Cardiac muscle cell (in vitro differentiated cells and primary cell): ENCODE measurements at regions not wholly inside any gene's neighbourhood (a gene's known extent, or its start where the extent isn't known, plus 50 kb on each side); places are given as distances from the start of the nearest gene placed in this dataset.
"Not testable (repeated sequence)": the region's sequence is repeated elsewhere in the genome, so short reads cannot be mapped to it uniquely, and the experiment has no call there.

Experiments used
- DNase-seq, 2 donors: peaks; one replicate each; pipeline versions ENCODE4 v3.0.0 to v3.0.0-alpha.2; 2010 to 2017; ENCODE audit warnings: low read depth in 1 of 2, low spot score in 1 of 2
- H3K27ac ChIP-seq: fragments of 200-600 bp; sonication (generic); 2 replicates; pipeline ENCODE4 v1.5.1; 2016
- H3K27me3 ChIP-seq: fragments of 200-600 bp; sonication (generic); 2 replicates; pipeline ENCODE4 v1.6.0; 2016; ENCODE audit warnings: control low read depth
- H3K36me3 ChIP-seq: fragments of 200-600 bp; sonication (generic); 2 replicates; pipeline ENCODE4 v1.5.1; 2016; ENCODE audit warnings: control low read depth
- H3K4me1 ChIP-seq: fragments of 200-600 bp; sonication (generic); 2 replicates; pipeline ENCODE4 v1.8.1; 2017; ENCODE audit warnings: low read depth, mild to moderate bottlenecking, mixed run types
- H3K4me3 ChIP-seq: fragments of 200-600 bp; sonication (generic); 2 replicates; pipeline ENCODE4 v1.5.1; 2016; ENCODE audit warnings: mild to moderate bottlenecking
- H3K9me3 ChIP-seq: fragments of 200-600 bp; sonication (generic); 2 replicates; pipeline ENCODE4 v1.5.1; 2017; ENCODE audit warnings: low read depth, mild to moderate bottlenecking, control low read depth
- TF ChIP-seq, protein P1 (sequence below): IDR thresholded peaks from 2 replicates; pipeline ENCODE4 v1.5.1; 2012; ENCODE audit warnings: low read depth, mild to moderate bottlenecking, low read length

DNA sequence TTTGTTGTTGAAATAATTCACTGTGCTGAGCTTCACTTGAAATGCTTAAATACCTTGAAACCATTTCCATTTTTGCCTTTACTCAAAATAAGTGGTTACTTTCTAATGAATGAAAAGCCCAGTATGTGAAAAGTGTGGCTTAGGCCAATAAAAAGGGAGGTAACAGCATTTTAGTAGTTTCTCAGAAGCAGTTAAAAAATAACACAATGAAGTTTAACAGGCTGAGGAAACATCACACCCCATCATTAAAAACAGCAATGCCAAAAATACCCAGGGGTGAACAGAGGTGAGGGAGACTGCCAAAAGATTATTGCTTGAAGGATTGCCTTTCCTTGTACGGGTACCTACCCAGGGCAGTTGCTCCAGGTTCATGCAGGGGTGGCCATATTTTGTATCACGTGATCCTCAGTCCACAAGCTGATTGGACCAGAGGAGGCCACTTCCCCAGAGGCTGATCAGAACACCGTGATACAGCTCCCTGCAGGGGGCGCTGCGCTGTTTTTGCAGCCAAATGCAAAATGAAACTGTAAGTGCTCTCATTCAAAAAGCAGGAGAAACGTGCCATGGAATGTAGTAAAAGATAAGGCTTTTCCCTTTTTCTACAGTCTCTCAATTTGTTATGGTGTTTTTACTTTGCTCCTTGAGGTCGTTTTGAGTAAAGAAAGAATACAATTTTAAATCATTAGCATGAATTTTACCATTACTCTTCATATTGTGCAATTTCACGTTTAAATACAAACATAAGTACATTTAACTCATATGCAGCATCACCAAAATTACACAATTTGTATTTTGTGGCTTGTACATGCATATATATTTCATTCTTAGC is 70.2 kb upstream of the SH3BP4 start:
- peak; percentile 89 to 97 for DNase-seq
- H3K27me3 ChIP-seq = no peaks in the 10 kb centered on the region
- peak overlapping the region; percentile 5 for H3K27ac ChIP-seq
- peaks cover 13% of the 10 kb centered on the region for H3K4me1 ChIP-seq
- no peaks in the 10 kb centered on the region for H3K36me3 ChIP-seq
- H3K4me3 ChIP-seq = no peak overlapping the region
- no peaks in the 10 kb centered on the region for H3K9me3 ChIP-seq
- TF ChIP-seq, protein P1, sequence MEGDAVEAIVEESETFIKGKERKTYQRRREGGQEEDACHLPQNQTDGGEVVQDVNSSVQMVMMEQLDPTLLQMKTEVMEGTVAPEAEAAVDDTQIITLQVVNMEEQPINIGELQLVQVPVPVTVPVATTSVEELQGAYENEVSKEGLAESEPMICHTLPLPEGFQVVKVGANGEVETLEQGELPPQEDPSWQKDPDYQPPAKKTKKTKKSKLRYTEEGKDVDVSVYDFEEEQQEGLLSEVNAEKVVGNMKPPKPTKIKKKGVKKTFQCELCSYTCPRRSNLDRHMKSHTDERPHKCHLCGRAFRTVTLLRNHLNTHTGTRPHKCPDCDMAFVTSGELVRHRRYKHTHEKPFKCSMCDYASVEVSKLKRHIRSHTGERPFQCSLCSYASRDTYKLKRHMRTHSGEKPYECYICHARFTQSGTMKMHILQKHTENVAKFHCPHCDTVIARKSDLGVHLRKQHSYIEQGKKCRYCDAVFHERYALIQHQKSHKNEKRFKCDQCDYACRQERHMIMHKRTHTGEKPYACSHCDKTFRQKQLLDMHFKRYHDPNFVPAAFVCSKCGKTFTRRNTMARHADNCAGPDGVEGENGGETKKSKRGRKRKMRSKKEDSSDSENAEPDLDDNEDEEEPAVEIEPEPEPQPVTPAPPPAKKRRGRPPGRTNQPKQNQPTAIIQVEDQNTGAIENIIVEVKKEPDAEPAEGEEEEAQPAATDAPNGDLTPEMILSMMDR = peak; percentile 91

DNA sequence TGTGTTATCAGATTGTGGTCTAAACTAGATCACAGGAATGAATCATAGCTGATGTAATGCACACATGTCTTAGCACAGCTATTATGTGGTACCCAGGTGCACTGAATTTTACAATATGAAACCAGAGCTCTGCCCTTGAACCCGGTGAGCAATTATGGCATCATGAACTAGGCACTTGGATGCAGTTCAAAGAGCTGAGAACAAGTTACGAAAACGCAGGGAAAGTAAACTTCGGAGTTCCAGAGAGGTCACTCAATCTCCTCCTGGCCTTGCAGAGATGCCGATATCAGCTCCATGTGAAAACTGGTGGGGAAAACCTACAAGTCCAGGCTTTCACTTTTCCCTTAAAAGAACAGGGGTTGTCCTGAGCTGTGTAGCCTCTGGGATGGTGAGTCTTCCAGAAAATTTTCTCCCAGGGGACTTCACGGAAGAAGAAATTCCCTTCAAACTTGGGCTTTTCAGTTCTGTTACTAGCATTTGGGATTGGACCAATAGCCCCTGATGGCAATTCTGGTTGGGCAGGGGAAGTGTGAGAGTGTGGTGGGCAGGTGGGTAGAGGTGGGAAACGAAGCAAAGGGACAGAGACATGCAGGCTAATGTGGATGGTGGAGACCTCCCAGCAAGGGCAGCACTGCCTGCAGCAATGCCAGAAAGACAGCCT is 71.1 kb upstream of the SH3BP4 start:
- Histone ChIP-seq H3K27ac (peak overlapping the region; percentile 5), H3K27me3 (no peaks in the 10 kb centered on the region), H3K9me3 (no peaks in the 10 kb centered on the region), H3K36me3 (no peaks in the 10 kb centered on the region), H3K4me1 (peaks cover 12% of the 10 kb centered on the region), H3K4me3 (no peak overlapping the region)
- TF ChIP-seq, protein P1 = no peak
- DNase-seq = peak in 1 of 2 donors; percentile 63

DNA sequence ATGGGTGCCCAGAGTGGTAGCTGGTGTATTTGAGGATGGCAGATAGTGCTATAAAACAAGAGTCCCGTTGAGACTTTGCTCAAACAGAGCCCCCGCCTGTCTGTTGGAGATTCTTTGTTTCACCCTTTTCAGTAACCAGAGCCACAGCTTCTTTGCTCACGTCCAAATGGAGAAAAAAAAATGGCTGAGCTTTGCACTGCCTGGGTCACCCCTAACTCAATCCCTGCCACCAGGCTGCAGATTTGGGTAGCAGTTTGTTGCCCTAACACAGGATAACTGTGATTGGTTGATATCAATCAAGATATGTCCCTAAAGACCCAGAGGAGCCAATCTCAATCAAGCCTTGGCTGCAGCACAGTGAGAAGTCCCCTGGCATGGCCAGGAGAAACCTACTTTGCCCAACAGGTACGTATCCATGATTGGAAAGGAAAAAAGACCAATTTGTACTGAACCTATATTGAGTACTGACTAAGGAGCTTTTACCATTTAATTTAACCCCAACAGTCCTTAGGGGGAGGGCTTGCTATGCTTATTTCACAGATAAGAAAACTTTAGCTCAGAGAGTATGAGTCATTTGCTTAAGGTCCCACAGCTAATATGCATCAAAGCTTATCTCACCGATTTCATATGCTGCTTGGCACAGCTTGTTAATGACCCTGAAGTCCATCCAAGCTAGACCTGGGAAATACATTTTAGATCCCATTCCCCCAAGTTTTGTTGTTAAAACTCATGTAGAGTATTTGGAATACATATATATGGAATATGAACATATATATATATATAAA is 72.0 kb upstream of the SH3BP4 start:
- DNase-seq = peak in 1 of 2 donors; percentile 70
- no peak overlapping the region for H3K4me3 ChIP-seq
- TF ChIP-seq, protein P1 = no peak
- H3K9me3 ChIP-seq = no peaks in the 10 kb centered on the region
- no peak overlapping the region for H3K27ac ChIP-seq
- no peaks in the 10 kb centered on the region for H3K36me3 ChIP-seq
- H3K27me3 ChIP-seq = no peaks in the 10 kb centered on the region
- peaks cover 4% of the 10 kb centered on the region for H3K4me1 ChIP-seq

DNA sequence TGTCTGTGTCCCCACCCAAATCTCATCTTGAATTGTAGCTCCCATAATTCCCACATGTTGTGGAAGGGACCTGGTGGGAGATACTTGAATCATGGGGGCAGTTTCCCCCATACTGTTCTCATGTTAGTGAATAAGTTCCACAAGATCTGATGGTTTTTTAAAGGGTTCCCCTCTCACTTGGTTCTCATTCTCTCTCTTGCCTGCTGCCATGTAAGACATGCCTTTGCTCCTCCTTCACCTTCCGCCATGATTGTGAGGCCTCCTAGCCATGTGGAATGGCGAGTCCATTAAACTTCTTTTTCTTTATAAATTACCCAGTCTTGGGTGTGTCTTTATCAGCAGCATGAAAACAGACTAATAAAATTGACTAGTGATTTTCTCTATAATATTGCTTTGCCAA is 75.2 kb upstream of the SH3BP4 start:
- H3K27ac ChIP-seq, DNase-seq, H3K4me3 ChIP-seq, H3K27me3 ChIP-seq, H3K9me3 ChIP-seq, H3K4me1 ChIP-seq, H3K36me3 ChIP-seq: not testable (repeated sequence)

DNA sequence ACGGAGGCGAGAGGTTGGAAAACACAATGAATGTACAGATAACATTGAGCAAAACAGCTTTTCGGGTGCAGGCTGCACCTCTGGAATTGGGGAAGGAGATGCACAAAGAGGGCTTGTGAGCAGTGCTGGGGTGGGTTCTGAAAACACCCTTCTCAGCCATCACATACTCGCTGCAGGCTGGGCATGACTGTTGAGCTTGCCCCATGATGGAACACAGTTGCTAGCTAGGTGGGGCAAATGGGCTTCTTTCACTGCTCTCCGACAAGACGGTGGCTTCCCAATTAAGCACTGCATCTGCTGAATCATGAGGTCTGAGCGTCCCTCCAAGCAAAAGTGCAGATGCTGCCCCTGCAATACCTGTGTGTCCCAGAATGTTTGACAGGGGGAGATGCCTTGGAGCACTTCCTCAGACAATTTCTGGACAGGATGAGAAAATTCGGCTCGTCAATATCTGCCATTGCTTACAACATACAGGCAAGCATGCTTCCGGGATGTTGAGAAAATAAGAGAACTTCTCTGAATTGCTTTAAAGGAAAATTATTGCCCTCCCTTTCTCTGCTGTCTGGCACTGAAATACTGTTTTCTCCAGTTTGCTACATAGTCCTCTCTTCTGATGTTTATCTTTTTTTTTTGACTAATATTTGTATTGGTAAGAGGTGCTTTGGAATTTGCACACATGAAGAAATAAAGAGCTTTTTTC is 77.3 kb upstream of the SH3BP4 start:
- TF ChIP-seq, protein P1 = no peak
- H3K36me3 ChIP-seq = no peaks in the 10 kb centered on the region
- no peaks in the 10 kb centered on the region for H3K9me3 ChIP-seq
- H3K4me1 ChIP-seq = no peaks in the 10 kb centered on the region
- no peak overlapping the region for H3K27ac ChIP-seq
- H3K4me3 ChIP-seq = no peak overlapping the region
- H3K27me3 ChIP-seq = no peaks in the 10 kb centered on the region
- no peak for DNase-seq
